ENCODE measurements at regions not wholly inside any gene's neighbourhood (a gene's known extent, or its start where the extent isn't known, plus 50 kb on each side); places are given as distances from the start of the nearest gene placed in this dataset.

- H3K27ac ChIP-seq = no peak overlapping the region
- intact Hi-C loops (cut with DNase I) = no loop called here
- H3K9me3 ChIP-seq = no peaks in the 10 kb centered on the region
- TF ChIP-seq CTCF (IDR thresholded peaks at IDR 0.05) = no peak
- no peak for ATAC-seq
- DNase-seq = no peak
- no peaks in the 10 kb centered on the region for H3K4me1 ChIP-seq
- no peaks in the 10 kb centered on the region for H3K27me3 ChIP-seq (ENCODE audit: insufficient read depth in 3 of 3, low read length in 2 of 3)
- no peak overlapping the region for H3K4me3 ChIP-seq
- H3K36me3 ChIP-seq (ENCODE audit: insufficient read depth in 1 of 2, low read depth in 1 of 2) = no peaks in the 10 kb centered on the region
These were observed 122.9 kb upstream of the SEMA3A start for GRCh38 chr7:84317536-84317935.

GRCh38 chr7:84314263-84314662 is 119.7 kb upstream of the SEMA3A start:
- ATAC-seq (no peak), DNase-seq (no peak)
- H3K27ac ChIP-seq = no peak overlapping the region
- 85 to 92% (median 90%) methylated on average over 2 of the region's 2 CpGs for WGBS, 3 donors
- no peaks in the 10 kb centered on the region for H3K36me3 ChIP-seq (ENCODE audit: insufficient read depth in 1 of 2, low read depth in 1 of 2)
- no peaks in the 10 kb centered on the region for H3K27me3 ChIP-seq (ENCODE audit: insufficient read depth in 3 of 3, low read length in 2 of 3)
- intact Hi-C loops (cut with DNase I) = no loop called here
- no peaks in the 10 kb centered on the region for H3K9me3 ChIP-seq
- TF ChIP-seq CTCF (IDR thresholded peaks at IDR 0.05) = no peak
- H3K4me3 ChIP-seq = no peak overlapping the region
- no peaks in the 10 kb centered on the region for H3K4me1 ChIP-seq

GRCh38 chr7:84304407-84304806 is 109.8 kb upstream of the SEMA3A start:
- 95 to 100% (median 96%) methylated on average over 2 of the region's 2 CpGs for WGBS, 3 donors
- no peak for TF ChIP-seq CTCF (IDR thresholded peaks at IDR 0.05)

GRCh38 chr7:84302949-84303348 is 108.4 kb upstream of the SEMA3A start:
- Histone ChIP-seq H3K27ac (no peak overlapping the region), H3K4me3 (no peak overlapping the region), H3K9me3 (no peaks in the 10 kb centered on the region), H3K27me3 (ENCODE audit: insufficient read depth in 3 of 3, low read length in 2 of 3) (no peaks in the 10 kb centered on the region), H3K4me1 (no peaks in the 10 kb centered on the region), H3K36me3 (ENCODE audit: insufficient read depth in 1 of 2, low read depth in 1 of 2) (no peaks in the 10 kb centered on the region)
- no peak for DNase-seq
- ATAC-seq = no peak
- TF ChIP-seq CTCF (IDR thresholded peaks at IDR 0.05) = no peak
- 79 to 86% (median 82%) methylated on average over 3 of the region's 3 CpGs for WGBS, 3 donors
- intact Hi-C loops (cut with DNase I) = no loop called here

More at GRCh38 chr7:84304407-84304806, 109.8 kb upstream of the SEMA3A start:
- ATAC-seq = no peak
- intact Hi-C loops (cut with DNase I) = no loop called here
- H3K9me3 ChIP-seq = no peaks in the 10 kb centered on the region
- no peak overlapping the region for H3K27ac ChIP-seq
- H3K4me1 ChIP-seq = no peaks in the 10 kb centered on the region
- no peak for DNase-seq
- H3K4me3 ChIP-seq = no peak overlapping the region
- H3K36me3 ChIP-seq (ENCODE audit: insufficient read depth in 1 of 2, low read depth in 1 of 2) = no peaks in the 10 kb centered on the region
- H3K27me3 ChIP-seq (ENCODE audit: insufficient read depth in 3 of 3, low read length in 2 of 3) = no peaks in the 10 kb centered on the region

- H3K4me3 ChIP-seq = no peak overlapping the region
- no peak for TF ChIP-seq CTCF (IDR thresholded peaks at IDR 0.05)
- intact Hi-C loops (cut with DNase I) = no loop called here
- ATAC-seq (no peak), DNase-seq (no peak)
- no peaks in the 10 kb centered on the region for H3K9me3 ChIP-seq
- no peak overlapping the region for H3K27ac ChIP-seq
- no peaks in the 10 kb centered on the region for H3K4me1 ChIP-seq
- no peaks in the 10 kb centered on the region for H3K27me3 ChIP-seq (ENCODE audit: insufficient read depth in 3 of 3, low read length in 2 of 3)
- no peaks in the 10 kb centered on the region for H3K36me3 ChIP-seq (ENCODE audit: insufficient read depth in 1 of 2, low read depth in 1 of 2)
These were observed 103.0 kb upstream of the SEMA3A start for GRCh38 chr7:84297616-84298015.
